Psoas muscle (tissue), 7 donors: ENCODE measurements at regions not wholly inside any gene's neighbourhood (a gene's known extent, or its start where the extent isn't known, plus 50 kb on each side); places are given as distances from the start of the nearest gene placed in this dataset.

Experiments used
- ATAC-seq, 4 donors: fragments of 200-7000 bp; cut with Tn5 transposase; one replicate each; pipeline ENCODE4 v1.9.1; 2020; ENCODE audit warnings: moderate library complexity in 3 of 4, mild to moderate bottlenecking in 2 of 4
- DNase-seq, 2 donors: peaks; one replicate each; pipeline ENCODE4 v3.0.0-alpha.2; 2020
- H3K27ac ChIP-seq: fragments of 200-600 bp; one replicate; pipeline ENCODE4 v1.8.0; 2022
- H3K27me3 ChIP-seq, 3 donors: fragments of 200-600 bp in 1 of 3; one replicate each; pipeline versions ENCODE4 v1.6.1 to v1.8.0; 2013 to 2022; ENCODE audit warnings: low read length in 2 of 3, mild to moderate bottlenecking in 2 of 3, moderate library complexity in 1 of 3; ENCODE audit not compliant: insufficient read depth in 3 of 3
- H3K36me3 ChIP-seq, 2 donors: fragments of 200-600 bp in 1 of 2; one replicate each; pipeline versions ENCODE4 v1.6.1 to v1.8.0; 2013 to 2022; ENCODE audit warnings: low read depth in 1 of 2, mild to moderate bottlenecking in 1 of 2, moderate library complexity in 1 of 2; ENCODE audit not compliant: insufficient read depth in 1 of 2
- H3K4me1 ChIP-seq: fragments of 200-600 bp; one replicate; pipeline ENCODE4 v1.8.0; 2022
- H3K4me3 ChIP-seq: fragments of 200-600 bp; one replicate; pipeline ENCODE4 v1.8.0; 2022; ENCODE audit warnings: mild to moderate bottlenecking
- H3K9me3 ChIP-seq: fragments of 200-600 bp; one replicate; pipeline ENCODE4 v1.8.0; 2022
- WGBS, 3 donors: extraction: QIAGEN DNeasy Blood & Tissue Kit; methylation state at CpG; one replicate each; pipeline versions ENCODE4 v1.1.6 to v1.1.7; 2013; 5-methylcytosine and 5-hydroxymethylcytosine counted together
- intact Hi-C, 2 donors: fragments of 100-400 bp; cut with DNase I; formaldehyde crosslinking; loops; one replicate each; pipeline versions ENCODE4 v1.11.0 to v1.14.2; 2022
- TF ChIP-seq, protein P1 (sequence below): fragments of 200-600 bp; IDR thresholded peaks from one replicate; pipeline ENCODE4 v1.8.0; 2022; ENCODE audit warnings: antibody characterized with exemption
- donor health status: healthy with polysubstance abuse.
- donor health status: DM: no; HTN: no; CAD: no; lungs with moderate emphysema.
- donor health status: Bipolar disorder and iron deficiency.
- donor health status: healthy.
- donor health status: DM: yes; HTN: yes; CAD: no.
- donor health status: DM: no; HTN: no; CAD: no.
- donor health status: DM: yes; HTN: yes; CAD: no.

DNA sequence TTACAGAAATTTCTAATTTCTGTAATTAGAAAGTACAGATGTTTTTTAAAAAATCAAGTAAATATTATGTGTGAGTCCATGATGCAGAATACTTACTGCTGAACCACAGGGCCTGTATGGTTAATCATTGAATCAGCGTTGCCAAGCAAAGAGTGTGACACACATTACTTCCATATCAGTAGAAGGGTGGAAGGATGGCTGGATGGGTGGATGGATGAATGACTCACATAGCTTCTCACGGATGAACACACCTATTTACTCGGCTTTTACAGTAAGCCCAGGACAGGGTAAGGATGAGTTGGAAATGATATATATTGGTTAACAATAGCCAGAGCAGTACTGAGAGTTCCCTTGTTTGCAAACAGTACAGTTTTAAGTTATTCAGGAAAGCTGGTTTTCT is 495.9 kb upstream of the RBFOX1 start:
- Histone ChIP-seq H3K36me3 (no peaks in the 10 kb centered on the region), H3K4me3 (no peak overlapping the region), H3K27ac (no peak overlapping the region), H3K4me1 (no peaks in the 10 kb centered on the region), H3K9me3 (no peaks in the 10 kb centered on the region), H3K27me3 (no peaks in the 10 kb centered on the region)
- DNase-seq = no peak
- TF ChIP-seq, protein P1, sequence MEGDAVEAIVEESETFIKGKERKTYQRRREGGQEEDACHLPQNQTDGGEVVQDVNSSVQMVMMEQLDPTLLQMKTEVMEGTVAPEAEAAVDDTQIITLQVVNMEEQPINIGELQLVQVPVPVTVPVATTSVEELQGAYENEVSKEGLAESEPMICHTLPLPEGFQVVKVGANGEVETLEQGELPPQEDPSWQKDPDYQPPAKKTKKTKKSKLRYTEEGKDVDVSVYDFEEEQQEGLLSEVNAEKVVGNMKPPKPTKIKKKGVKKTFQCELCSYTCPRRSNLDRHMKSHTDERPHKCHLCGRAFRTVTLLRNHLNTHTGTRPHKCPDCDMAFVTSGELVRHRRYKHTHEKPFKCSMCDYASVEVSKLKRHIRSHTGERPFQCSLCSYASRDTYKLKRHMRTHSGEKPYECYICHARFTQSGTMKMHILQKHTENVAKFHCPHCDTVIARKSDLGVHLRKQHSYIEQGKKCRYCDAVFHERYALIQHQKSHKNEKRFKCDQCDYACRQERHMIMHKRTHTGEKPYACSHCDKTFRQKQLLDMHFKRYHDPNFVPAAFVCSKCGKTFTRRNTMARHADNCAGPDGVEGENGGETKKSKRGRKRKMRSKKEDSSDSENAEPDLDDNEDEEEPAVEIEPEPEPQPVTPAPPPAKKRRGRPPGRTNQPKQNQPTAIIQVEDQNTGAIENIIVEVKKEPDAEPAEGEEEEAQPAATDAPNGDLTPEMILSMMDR = no peak
- ATAC-seq = no peak
- WGBS, 3 donors = 84 to 89% (median 87%) methylated on average over 3 of the region's 3 CpGs
- intact Hi-C loops = no loop called here

DNA sequence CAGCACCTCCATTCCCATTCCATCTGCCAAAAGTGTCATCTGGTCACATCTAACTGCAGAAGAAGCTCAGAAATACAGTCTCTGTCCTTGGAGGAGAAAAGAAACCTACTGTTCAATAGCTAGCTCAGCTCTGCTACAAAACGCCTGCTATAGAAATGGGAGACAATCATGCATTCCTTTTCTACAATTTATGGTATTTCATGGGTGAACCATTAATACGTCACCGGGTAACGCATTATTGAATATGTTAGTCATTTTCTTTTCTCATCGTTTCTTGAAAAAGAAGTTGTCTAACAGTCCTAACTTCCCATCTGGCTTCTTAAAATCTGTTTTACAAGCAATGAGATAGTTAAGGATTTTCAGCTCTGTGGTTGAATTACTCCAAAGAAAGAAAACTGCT is 496.7 kb upstream of the RBFOX1 start:
- no peak for DNase-seq
- Histone ChIP-seq H3K4me3 (no peak overlapping the region), H3K9me3 (no peaks in the 10 kb centered on the region), H3K27me3 (no peaks in the 10 kb centered on the region), H3K4me1 (no peaks in the 10 kb centered on the region), H3K36me3 (no peaks in the 10 kb centered on the region), H3K27ac (no peak overlapping the region)
- WGBS, 3 donors = 79 to 87% (median 82%) methylated on average over 5 of the region's 5 CpGs
- ATAC-seq = no peak
- TF ChIP-seq, protein P1 = no peak
- intact Hi-C loops = no loop called here

- Histone ChIP-seq H3K27ac (no peak overlapping the region), H3K4me3 (no peak overlapping the region), H3K4me1 (no peaks in the 10 kb centered on the region), H3K27me3 (no peaks in the 10 kb centered on the region), H3K9me3 (no peaks in the 10 kb centered on the region), H3K36me3 (no peaks in the 10 kb centered on the region)
- no peak for ATAC-seq
- intact Hi-C loops = no loop called here
- no peak for DNase-seq
- 88 to 90% (median 88%) methylated on average over 2 of the region's 2 CpGs for WGBS, 3 donors
- TF ChIP-seq, protein P1 = no peak
Measured at GRCh38 chr16:6835516-6835915, 497.1 kb upstream of the RBFOX1 start.

- TF ChIP-seq, protein P1 = no peak
- 68 to 84% (median 73%) methylated on average over 7 of the region's 7 CpGs for WGBS, 3 donors
- no peaks in the 10 kb centered on the region for H3K36me3 ChIP-seq
- no peaks in the 10 kb centered on the region for H3K4me1 ChIP-seq
- H3K27me3 ChIP-seq = no peaks in the 10 kb centered on the region
- DNase-seq = no peak
- H3K9me3 ChIP-seq = no peaks in the 10 kb centered on the region
- no peak for ATAC-seq
- H3K4me3 ChIP-seq = no peak overlapping the region
- no peak overlapping the region for H3K27ac ChIP-seq
- intact Hi-C loops = no loop called here
Measured at GRCh38 chr16:6828690-6829089, 504.0 kb upstream of the RBFOX1 start.

DNA sequence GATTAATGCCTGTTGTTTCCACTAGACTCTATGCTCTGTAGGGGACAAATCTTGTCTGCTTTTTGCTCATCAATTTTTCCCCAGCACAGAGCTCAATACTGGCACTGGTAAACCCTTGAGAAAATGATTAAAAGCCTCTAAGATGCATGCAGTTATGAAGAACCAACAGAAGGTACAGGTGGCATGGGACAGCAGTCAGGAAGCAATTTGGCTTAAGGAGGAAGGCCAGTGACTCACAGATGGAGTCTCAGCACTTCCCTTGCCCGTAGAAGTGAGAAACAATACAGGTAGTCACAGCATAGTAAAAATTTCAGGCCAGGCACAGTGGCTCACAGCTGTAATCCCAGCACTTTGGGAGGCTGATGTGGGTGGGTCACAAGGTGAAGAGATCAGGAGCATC is 504.7 kb upstream of the RBFOX1 start:
- intact Hi-C loops = no loop called here
- WGBS, 3 donors = 27 to 52% (median 29%) methylated on average over 1 of the region's 1 CpG
- TF ChIP-seq, protein P1 = no peak
- H3K27me3 ChIP-seq = no peaks in the 10 kb centered on the region
- no peak overlapping the region for H3K27ac ChIP-seq
- no peak for ATAC-seq
- no peaks in the 10 kb centered on the region for H3K4me1 ChIP-seq
- no peaks in the 10 kb centered on the region for H3K9me3 ChIP-seq
- no peak overlapping the region for H3K4me3 ChIP-seq
- DNase-seq = no peak
- no peaks in the 10 kb centered on the region for H3K36me3 ChIP-seq
